Bronchial epithelial cell (primary cell): ENCODE measurements at regions not wholly inside any gene's neighbourhood (a gene's known extent, or its start where the extent isn't known, plus 50 kb on each side); places are given as distances from the start of the nearest gene placed in this dataset.
A peak's percentile ranks its signal among the peaks of the same experiment; 100 is the strongest.

ENCODE experiments used
- DNase-seq: peaks from one replicate; pipeline ENCODE4 v3.0.0-alpha.2; 2010; ENCODE audit warnings: low read depth
- FAIRE-seq: peaks from 2 replicates; lab custom pipeline; 2011; peaks lifted over from hg19 to GRCh38; lab: Jason Lieb, UNC
- H3K27me3 ChIP-seq: 2 replicates; pipeline ENCODE4 v1.5.1; 2011; ENCODE audit warnings: low read length; ENCODE audit not compliant: control insufficient read depth, insufficient read depth
- H3K36me3 ChIP-seq: 2 replicates; pipeline ENCODE4 v1.5.1; 2011; ENCODE audit warnings: low read length; ENCODE audit not compliant: control insufficient read depth, insufficient read depth
- H3K4me3 ChIP-seq: 2 replicates; pipeline ENCODE4 v1.5.1; 2011; ENCODE audit warnings: mild to moderate bottlenecking, low read depth, low read length, control low read depth
- TF ChIP-seq, protein P1 (sequence below): IDR thresholded peaks from 2 replicates; pipeline ENCODE4 v1.5.1; 2011; ENCODE audit warnings: mild to moderate bottlenecking, moderate library complexity, low read length, control low read depth, inconsistent platforms; ENCODE audit not compliant: insufficient read depth, severe bottlenecking

DNA sequence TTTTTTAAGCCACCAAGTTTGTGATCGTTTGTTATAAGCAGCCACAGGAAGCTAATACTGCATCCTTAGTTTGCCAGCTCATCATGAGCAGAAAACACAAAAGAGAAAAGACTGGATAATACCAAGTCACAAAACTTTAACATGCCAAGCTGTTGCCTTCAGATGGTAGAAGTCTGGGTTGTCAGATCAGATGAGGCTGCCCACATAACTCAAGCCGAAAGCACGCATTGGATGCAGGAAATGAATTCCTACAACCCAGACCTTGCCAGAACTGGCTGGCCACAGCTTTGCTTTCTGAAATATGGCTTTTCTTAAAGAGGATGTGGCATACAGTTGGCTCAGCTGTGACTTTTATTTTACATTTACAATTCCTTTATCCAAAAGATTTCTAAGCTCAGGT lies 118.3 kb upstream of the NEO1 start:
- FAIRE-seq, result no peak
- H3K36me3 ChIP-seq, result no peaks in the 10 kb centered on the region
- TF ChIP-seq, protein P1, sequence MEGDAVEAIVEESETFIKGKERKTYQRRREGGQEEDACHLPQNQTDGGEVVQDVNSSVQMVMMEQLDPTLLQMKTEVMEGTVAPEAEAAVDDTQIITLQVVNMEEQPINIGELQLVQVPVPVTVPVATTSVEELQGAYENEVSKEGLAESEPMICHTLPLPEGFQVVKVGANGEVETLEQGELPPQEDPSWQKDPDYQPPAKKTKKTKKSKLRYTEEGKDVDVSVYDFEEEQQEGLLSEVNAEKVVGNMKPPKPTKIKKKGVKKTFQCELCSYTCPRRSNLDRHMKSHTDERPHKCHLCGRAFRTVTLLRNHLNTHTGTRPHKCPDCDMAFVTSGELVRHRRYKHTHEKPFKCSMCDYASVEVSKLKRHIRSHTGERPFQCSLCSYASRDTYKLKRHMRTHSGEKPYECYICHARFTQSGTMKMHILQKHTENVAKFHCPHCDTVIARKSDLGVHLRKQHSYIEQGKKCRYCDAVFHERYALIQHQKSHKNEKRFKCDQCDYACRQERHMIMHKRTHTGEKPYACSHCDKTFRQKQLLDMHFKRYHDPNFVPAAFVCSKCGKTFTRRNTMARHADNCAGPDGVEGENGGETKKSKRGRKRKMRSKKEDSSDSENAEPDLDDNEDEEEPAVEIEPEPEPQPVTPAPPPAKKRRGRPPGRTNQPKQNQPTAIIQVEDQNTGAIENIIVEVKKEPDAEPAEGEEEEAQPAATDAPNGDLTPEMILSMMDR, result no peak
- DNase-seq, result peak; percentile 17
- no peaks in the 10 kb centered on the region for H3K27me3 ChIP-seq
- no peak overlapping the region for H3K4me3 ChIP-seq

DNA sequence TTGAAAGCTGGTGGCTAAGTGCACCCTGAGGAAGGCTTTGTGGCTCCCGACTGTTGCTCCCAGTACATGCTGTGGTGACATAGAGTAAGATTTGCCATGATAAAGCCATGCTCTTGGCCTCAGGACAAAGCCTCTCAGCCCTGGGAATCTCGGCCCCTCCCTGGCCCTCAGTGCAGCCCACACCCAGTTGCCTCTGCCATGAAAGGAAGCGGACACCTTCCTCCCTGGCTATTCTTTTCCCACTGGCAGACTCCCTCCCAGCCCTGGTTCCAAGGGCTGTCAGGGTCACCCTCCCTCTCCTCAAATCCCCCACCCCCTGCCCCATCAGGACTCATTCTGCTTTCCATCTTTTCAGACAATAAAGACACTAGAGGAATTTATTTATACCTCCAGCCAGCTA lies 119.8 kb upstream of the NEO1 start:
- TF ChIP-seq, protein P1, result no peak
- Histone ChIP-seq H3K4me3 (no peak overlapping the region), H3K27me3 (no peaks in the 10 kb centered on the region), H3K36me3 (no peaks in the 10 kb centered on the region)
- FAIRE-seq (no peak), DNase-seq (no peak)

DNA sequence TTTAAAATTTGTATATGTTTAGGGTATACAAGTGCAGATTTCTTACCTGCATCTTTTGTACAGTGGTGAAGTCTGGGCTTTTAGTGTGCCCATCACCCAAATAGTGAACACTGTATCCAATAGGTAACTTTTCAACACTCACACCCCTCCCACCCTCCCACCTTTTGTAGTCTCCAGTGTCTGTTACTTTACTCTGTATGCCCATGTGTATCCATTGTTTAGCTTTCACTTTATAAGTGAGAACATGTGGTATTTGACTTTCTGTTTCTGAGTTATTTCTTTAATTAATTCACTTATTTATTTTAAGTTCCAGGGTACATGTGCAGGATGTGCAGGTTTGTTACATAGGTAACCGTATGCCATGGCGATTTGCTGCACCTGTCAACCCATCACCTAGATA lies 124.8 kb upstream of the NEO1 start:
- no peak for FAIRE-seq
- TF ChIP-seq, protein P1, result no peak
- no peak overlapping the region for H3K4me3 ChIP-seq
- DNase-seq, result no peak
- H3K27me3 ChIP-seq, result peaks cover 2% of the 10 kb centered on the region
- no peaks in the 10 kb centered on the region for H3K36me3 ChIP-seq

DNA sequence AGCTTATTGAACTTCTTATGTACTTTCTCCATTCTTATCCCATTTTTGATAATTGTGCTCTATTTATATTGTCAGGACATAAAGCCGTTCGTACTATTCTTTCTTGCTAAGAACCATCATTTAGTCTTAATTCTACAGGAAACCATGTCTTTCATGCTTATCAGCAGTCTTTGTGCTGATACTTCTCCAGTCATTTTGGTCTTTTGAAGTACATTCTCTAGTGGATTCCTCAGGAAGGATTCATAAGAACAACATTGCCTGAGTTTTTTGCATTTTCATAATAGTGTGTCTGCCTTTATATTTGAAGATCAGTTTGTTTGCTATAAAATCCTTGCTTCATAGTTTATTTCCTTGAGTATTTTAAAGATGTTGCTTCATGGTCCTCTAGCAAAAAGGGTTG lies 126.6 kb upstream of the NEO1 start:
- DNase-seq (no peak), FAIRE-seq (no peak)
- H3K4me3 ChIP-seq, result no peak overlapping the region
- peaks cover 2% of the 10 kb centered on the region for H3K27me3 ChIP-seq
- H3K36me3 ChIP-seq, result no peaks in the 10 kb centered on the region
- TF ChIP-seq, protein P1, result no peak

DNA sequence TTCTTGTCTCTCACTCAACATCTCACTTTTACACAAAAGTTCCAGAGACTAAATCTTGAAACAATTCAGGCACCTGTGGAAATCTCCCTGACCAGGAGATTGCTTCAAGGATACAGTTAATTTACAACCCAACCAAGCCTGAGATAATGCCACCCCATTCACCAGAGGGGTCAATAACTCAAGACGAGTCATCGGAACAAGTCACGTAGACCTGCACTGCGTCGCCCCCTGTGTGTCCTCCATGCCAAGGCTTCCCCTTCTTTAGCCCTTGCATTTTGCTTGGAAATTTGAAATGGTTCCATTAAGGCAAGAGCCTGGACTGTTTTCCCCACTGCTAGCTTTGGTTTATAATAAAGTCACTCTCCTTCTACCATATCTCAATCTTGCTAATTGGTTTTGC lies 129.0 kb upstream of the NEO1 start:
- FAIRE-seq (no peak), DNase-seq (no peak)

DNA sequence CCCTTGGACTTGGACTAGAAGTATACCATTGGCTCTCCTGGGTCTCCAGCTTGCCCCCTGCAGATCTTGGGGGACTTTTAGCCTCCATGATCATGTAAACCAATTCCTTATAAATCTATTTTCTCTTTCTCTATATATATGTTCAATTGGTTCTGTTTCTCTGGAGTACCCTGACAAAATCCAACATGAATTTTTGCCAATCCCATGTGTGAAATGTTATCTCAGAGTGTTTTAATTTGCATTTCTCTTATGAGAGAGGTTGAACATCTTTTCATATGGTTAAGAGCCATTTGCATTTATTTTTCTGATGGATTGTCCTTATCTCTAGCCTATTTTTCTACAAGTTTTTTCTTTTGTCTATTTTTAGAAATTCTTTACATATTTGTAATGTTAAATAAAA lies 131.7 kb upstream of the NEO1 start:
- no peak for DNase-seq
- no peak for FAIRE-seq
- TF ChIP-seq, protein P1, result no peak
- peaks cover 2% of the 10 kb centered on the region for H3K27me3 ChIP-seq
- H3K4me3 ChIP-seq, result no peak overlapping the region
- H3K36me3 ChIP-seq, result no peaks in the 10 kb centered on the region

More for the DNA sequence above, 129.0 kb upstream of the NEO1 start:
- H3K36me3 ChIP-seq, result no peaks in the 10 kb centered on the region
- no peak overlapping the region for H3K4me3 ChIP-seq
- peaks cover 2% of the 10 kb centered on the region for H3K27me3 ChIP-seq
- TF ChIP-seq, protein P1, result no peak
